ENCODE measurements at regions not wholly inside any gene's neighbourhood (a gene's known extent, or its start where the extent isn't known, plus 50 kb on each side); places are given as distances from the start of the nearest gene placed in this dataset.
A peak's percentile ranks its signal among the peaks of the same experiment; 100 is the strongest.

- DNase-seq: no peak
Observed at GRCh38 chr18:27825689-27826088, 351.2 kb downstream of the CDH2 start.

GRCh38 chr18:27824841-27825681, 351.9 kb downstream of the CDH2 start:
- DNase-seq: no peak

GRCh38 chr18:27824275-27824674, 352.7 kb downstream of the CDH2 start:
- DNase-seq: no peak

- no peak for DNase-seq
Observed at GRCh38 chr18:27823053-27823452, 353.9 kb downstream of the CDH2 start.

- no peak for DNase-seq
Observed at GRCh38 chr18:27808683-27809082, 368.2 kb downstream of the CDH2 start.

GRCh38 chr18:27803957-27804356, 373.0 kb downstream of the CDH2 start:
- DNase-seq: no peak

GRCh38 chr18:27797484-27797883, 379.4 kb downstream of the CDH2 start:
- no peak for DNase-seq

GRCh38 chr18:27794181-27794926, 382.6 kb downstream of the CDH2 start:
- DNase-seq: no peak

- no peak for DNase-seq
Observed at GRCh38 chr18:27793013-27793785, 383.7 kb downstream of the CDH2 start.

- no peak for DNase-seq
Observed at GRCh38 chr18:27789406-27789805, 387.5 kb downstream of the CDH2 start.

GRCh38 chr18:27787547-27787946, 389.4 kb downstream of the CDH2 start:
- no peak for DNase-seq

- peak; percentile 3 for DNase-seq
Observed at GRCh38 chr18:27785815-27786471, 391.0 kb downstream of the CDH2 start.

GRCh38 chr18:27780061-27780745, 396.7 kb downstream of the CDH2 start:
- no peak for DNase-seq

GRCh38 chr18:27778925-27779324, 398.0 kb downstream of the CDH2 start:
- no peak for DNase-seq

GRCh38 chr18:27778441-27778840, 398.5 kb downstream of the CDH2 start:
- peak; percentile 48 for DNase-seq

- DNase-seq: no peak
Observed at GRCh38 chr18:27772081-27772480, 404.8 kb downstream of the CDH2 start.

GRCh38 chr18:27771571-27771970, 405.4 kb downstream of the CDH2 start:
- no peak for DNase-seq

- peak; percentile 9 for DNase-seq
Observed at GRCh38 chr18:27769152-27769551, 407.8 kb downstream of the CDH2 start.

- no peak for DNase-seq
Observed at GRCh38 chr18:27763936-27764335, 413.0 kb downstream of the CDH2 start.

- no peak for DNase-seq
Observed at GRCh38 chr18:27763341-27763740, 413.6 kb downstream of the CDH2 start.

GRCh38 chr18:27762054-27762453, 414.9 kb downstream of the CDH2 start:
- no peak for DNase-seq

GRCh38 chr18:27752944-27753343, 424.0 kb downstream of the CDH2 start:
- no peak for DNase-seq

Measured in dermis blood vessel endothelial cell (primary cell).